NCI-H460 (cell line): ENCODE measurements at regions not wholly inside any gene's neighbourhood (a gene's known extent, or its start where the extent isn't known, plus 50 kb on each side); places are given as distances from the start of the nearest gene placed in this dataset.

Experiments
- DNase-seq: peaks from one replicate; pipeline ENCODE4 v3.0.0-alpha.2; 2016; ENCODE audit warnings: low read depth; ENCODE audit errors: extremely low read depth

GRCh38 chr10:130455111-130455695 is 319.0 kb downstream of the GLRX3 start:
- no peak for DNase-seq

GRCh38 chr10:130455791-130456190 is 319.6 kb downstream of the GLRX3 start:
- no peak for DNase-seq

GRCh38 chr10:130456616-130457015 is 320.4 kb downstream of the GLRX3 start:
- no peak for DNase-seq

GRCh38 chr10:130458509-130458908 is 322.3 kb downstream of the GLRX3 start:
- DNase-seq: no peak

GRCh38 chr10:130459011-130459410 is 322.8 kb downstream of the GLRX3 start:
- DNase-seq: no peak

GRCh38 chr10:130459851-130460490 is 323.8 kb downstream of the GLRX3 start:
- no peak for DNase-seq

- no peak for DNase-seq
Measured at GRCh38 chr10:130461631-130462030, 325.4 kb downstream of the GLRX3 start.

- no peak for DNase-seq
Measured at GRCh38 chr10:130463104-130463875, 327.1 kb downstream of the GLRX3 start.

GRCh38 chr10:130463876-130464364 is 327.7 kb downstream of the GLRX3 start:
- DNase-seq: no peak

GRCh38 chr10:130464426-130464825 is 328.2 kb downstream of the GLRX3 start:
- no peak for DNase-seq

GRCh38 chr10:130466271-130466997 is 330.2 kb downstream of the GLRX3 start:
- no peak for DNase-seq

- DNase-seq: no peak
Measured at GRCh38 chr10:130470286-130470685, 334.1 kb downstream of the GLRX3 start.

- no peak for DNase-seq
Measured at GRCh38 chr10:130470973-130471372, 334.8 kb downstream of the GLRX3 start.

GRCh38 chr10:130471486-130471885 is 335.3 kb downstream of the GLRX3 start:
- DNase-seq: no peak

- no peak for DNase-seq
Measured at GRCh38 chr10:130472236-130472635, 336.0 kb downstream of the GLRX3 start.

- no peak for DNase-seq
Measured at GRCh38 chr10:130474591-130474990, 338.4 kb downstream of the GLRX3 start.

GRCh38 chr10:130477360-130477759 is 341.2 kb downstream of the GLRX3 start:
- no peak for DNase-seq

GRCh38 chr10:130479146-130479545 is 343.0 kb downstream of the GLRX3 start:
- DNase-seq: no peak

GRCh38 chr10:130479926-130480325 is 343.7 kb downstream of the GLRX3 start:
- DNase-seq: no peak

- DNase-seq: no peak
Measured at GRCh38 chr10:130480491-130480890, 344.3 kb downstream of the GLRX3 start.
